NCI-H1694 (cell line): ENCODE measurements at regions not wholly inside any gene's neighbourhood (a gene's known extent, or its start where the extent isn't known, plus 50 kb on each side); places are given as distances from the start of the nearest gene placed in this dataset.
"Not testable (repeated sequence)": the region's sequence is repeated elsewhere in the genome, so short reads cannot be mapped to it uniquely, and the experiment has no call there.

Experiments used
- DNase-seq: peaks from one replicate; lab custom pipeline; 2025; lab: John Stamatoyannopoulos, UW

- no peak for DNase-seq
Measured at GRCh38 chr4:43619219-43619618, 726.7 kb downstream of the GRXCR1 start.

GRCh38 chr4:43637893-43638292, 745.4 kb downstream of the GRXCR1 start:
- not testable (repeated sequence) for DNase-seq

GRCh38 chr4:43651991-43652390, 759.5 kb downstream of the GRXCR1 start:
- DNase-seq, result no peak

- not testable (repeated sequence) for DNase-seq
Measured at GRCh38 chr4:43659547-43659946, 767.0 kb downstream of the GRXCR1 start.

GRCh38 chr4:43672265-43672885, 776.2 kb downstream of the KCTD8 start:
- not testable (repeated sequence) for DNase-seq

- DNase-seq, result no peak
Measured at GRCh38 chr4:43680421-43680820, 768.2 kb downstream of the KCTD8 start.

GRCh38 chr4:43682551-43682950, 766.1 kb downstream of the KCTD8 start:
- DNase-seq, result no peak

GRCh38 chr4:43690116-43690515, 758.5 kb downstream of the KCTD8 start:
- DNase-seq, result no peak

- DNase-seq, result no peak
Measured at GRCh38 chr4:43693876-43694275, 754.7 kb downstream of the KCTD8 start.

GRCh38 chr4:43709443-43709842, 739.2 kb downstream of the KCTD8 start:
- no peak for DNase-seq

GRCh38 chr4:43716721-43717395, 731.8 kb downstream of the KCTD8 start:
- DNase-seq, result no peak

- no peak for DNase-seq
Measured at GRCh38 chr4:43718369-43718768, 730.2 kb downstream of the KCTD8 start.

GRCh38 chr4:43732829-43733426, 715.7 kb downstream of the KCTD8 start:
- no peak for DNase-seq

GRCh38 chr4:43742083-43742482, 706.5 kb downstream of the KCTD8 start:
- no peak for DNase-seq

GRCh38 chr4:43754566-43754965, 694.0 kb downstream of the KCTD8 start:
- DNase-seq, result peak; percentile 22

GRCh38 chr4:43757147-43757546, 691.5 kb downstream of the KCTD8 start:
- DNase-seq, result no peak

- no peak for DNase-seq
Measured at GRCh38 chr4:43758836-43759235, 689.8 kb downstream of the KCTD8 start.

- DNase-seq, result no peak
Measured at GRCh38 chr4:43763029-43763610, 685.5 kb downstream of the KCTD8 start.

- DNase-seq, result no peak
Measured at GRCh38 chr4:43765514-43765913, 683.1 kb downstream of the KCTD8 start.

- no peak for DNase-seq
Measured at GRCh38 chr4:43766648-43767047, 682.0 kb downstream of the KCTD8 start.

GRCh38 chr4:43776371-43776770, 672.2 kb downstream of the KCTD8 start:
- peak; percentile 11 for DNase-seq

GRCh38 chr4:43778187-43778915, 670.3 kb downstream of the KCTD8 start:
- DNase-seq, result no peak
